ENCODE measurements at regions not wholly inside any gene's neighbourhood (a gene's known extent, or its start where the extent isn't known, plus 50 kb on each side); places are given as distances from the start of the nearest gene placed in this dataset.
A peak's percentile ranks its signal among the peaks of the same experiment; 100 is the strongest.

GRCh38 chr6:14474816-14475215, 357.2 kb downstream of the CD83 start:
- peaks cover 18% of the 10 kb centered on the region; the same call in 1 of the 2 replicates for H3F3A ChIP-seq (ENCODE audit: insufficient read depth)
- in situ Hi-C loops (cut with MboI) = no loop called here
- 91% methylated on average over 2 of the region's 2 CpGs for whole genome bisulfite sequencing, 2 experiments (ENCODE audit: low coverage in 1 of 2, low lambda C conversion rate in 2 of 2, missing lambda C conversion rate in 2 of 2)
- H3K9me2 ChIP-seq (ENCODE audit: insufficient read depth) = no peaks in the 10 kb centered on the region
- no peak overlapping the region for H3K9ac ChIP-seq
- no peaks in the 10 kb centered on the region for H4K20me1 ChIP-seq (ENCODE audit: insufficient read depth)
- H3K27ac ChIP-seq = no peak overlapping the region
- no peaks in the 10 kb centered on the region for H3K9me3 ChIP-seq (ENCODE audit: low read depth)
- no peaks in the 10 kb centered on the region for H3K79me2 ChIP-seq (ENCODE audit: insufficient read depth)
- H3K36me3 ChIP-seq (ENCODE audit: low read depth) = no peaks in the 10 kb centered on the region
- DNase-seq = no peak
- peaks cover 18% of the 10 kb centered on the region for H3K4me1 ChIP-seq (ENCODE audit: insufficient read depth)
- H3K4me2 ChIP-seq (ENCODE audit: unreplicated experiment) = no peak overlapping the region
- H2AFZ ChIP-seq = no peak overlapping the region
- no peaks in the 10 kb centered on the region for H3K27me3 ChIP-seq (replicated peaks; ENCODE audit: insufficient read depth)
- no peak for TF ChIP-seq EZH2phosphoT487 (IDR thresholded peaks at IDR 0.05; ENCODE audit: insufficient read depth, low read depth)
- TF ChIP-seq EZH2 (IDR thresholded peaks at IDR 0.05; ENCODE audit: insufficient read depth, poor library complexity, severe bottlenecking) = no peak
- H3K4me3 ChIP-seq = no peak overlapping the region

DNA sequence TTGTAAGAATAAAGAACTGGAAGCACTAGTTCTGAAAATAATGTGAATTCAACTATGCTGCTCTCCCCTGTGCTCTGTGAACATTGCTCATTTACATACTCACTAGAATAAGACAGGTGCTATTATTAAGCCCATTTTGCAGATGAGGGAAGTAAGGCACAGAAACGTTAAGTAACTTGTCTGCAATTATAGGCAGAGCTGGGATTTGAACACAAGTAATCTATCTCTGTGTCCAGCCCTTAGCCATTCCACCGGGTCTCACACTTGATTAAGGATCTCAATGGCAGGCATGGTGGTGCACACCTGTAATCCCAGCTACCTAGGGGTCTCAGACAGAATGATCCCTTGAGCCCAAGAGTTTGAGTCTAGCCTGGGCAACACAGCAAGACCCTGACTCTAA, 357.7 kb downstream of the CD83 start:
- peaks cover 18% of the 10 kb centered on the region; the same call in 1 of the 2 replicates for H3F3A ChIP-seq (ENCODE audit: insufficient read depth)
- H3K27me3 ChIP-seq (replicated peaks; ENCODE audit: insufficient read depth) = no peaks in the 10 kb centered on the region
- no peaks in the 10 kb centered on the region for H3K36me3 ChIP-seq (ENCODE audit: low read depth)
- in situ Hi-C loops (cut with MboI) = no loop called here
- H3K4me2 ChIP-seq (ENCODE audit: unreplicated experiment) = no peak overlapping the region
- 84 to 90% methylated on average over 2 of the region's 2 CpGs for whole genome bisulfite sequencing, 2 experiments (ENCODE audit: low coverage in 1 of 2, low lambda C conversion rate in 2 of 2, missing lambda C conversion rate in 2 of 2)
- no peak overlapping the region for H3K9ac ChIP-seq
- no peak overlapping the region for H3K4me3 ChIP-seq
- TF ChIP-seq EZH2 (IDR thresholded peaks at IDR 0.05; ENCODE audit: insufficient read depth, poor library complexity, severe bottlenecking) (no peak), EZH2phosphoT487 (IDR thresholded peaks at IDR 0.05; ENCODE audit: insufficient read depth, low read depth) (no peak)
- no peaks in the 10 kb centered on the region for H4K20me1 ChIP-seq (ENCODE audit: insufficient read depth)
- no peaks in the 10 kb centered on the region for H3K79me2 ChIP-seq (ENCODE audit: insufficient read depth)
- peaks cover 18% of the 10 kb centered on the region for H3K4me1 ChIP-seq (ENCODE audit: insufficient read depth)
- H2AFZ ChIP-seq = no peak overlapping the region
- no peaks in the 10 kb centered on the region for H3K9me3 ChIP-seq (ENCODE audit: low read depth)
- H3K9me2 ChIP-seq (ENCODE audit: insufficient read depth) = no peaks in the 10 kb centered on the region
- H3K27ac ChIP-seq = no peak overlapping the region
- no peak for DNase-seq

- peak overlapping the region; percentile 66 for H3K27ac ChIP-seq
- H3K4me2 ChIP-seq (ENCODE audit: unreplicated experiment) = peak overlapping the region; percentile 46
- peak overlapping the region; percentile 41 for H3K4me3 ChIP-seq
- H3K79me2 ChIP-seq (ENCODE audit: insufficient read depth) = no peaks in the 10 kb centered on the region
- H3F3A ChIP-seq (ENCODE audit: insufficient read depth) = peaks cover 18% of the 10 kb centered on the region; the same call in 1 of the 2 replicates
- H3K4me1 ChIP-seq (ENCODE audit: insufficient read depth) = peaks cover 18% of the 10 kb centered on the region
- no peaks in the 10 kb centered on the region for H3K36me3 ChIP-seq (ENCODE audit: low read depth)
- H4K20me1 ChIP-seq (ENCODE audit: insufficient read depth) = no peaks in the 10 kb centered on the region
- in situ Hi-C loops (cut with MboI) = no loop called here
- H3K9me2 ChIP-seq (ENCODE audit: insufficient read depth) = no peaks in the 10 kb centered on the region
- no peaks in the 10 kb centered on the region for H3K9me3 ChIP-seq (ENCODE audit: low read depth)
- DNase-seq = peak; percentile 91
- H3K27me3 ChIP-seq (replicated peaks; ENCODE audit: insufficient read depth) = no peaks in the 10 kb centered on the region
- TF ChIP-seq EZH2phosphoT487 (IDR thresholded peaks at IDR 0.05; ENCODE audit: insufficient read depth, low read depth) = no peak
- TF ChIP-seq EZH2 (IDR thresholded peaks at IDR 0.05; ENCODE audit: insufficient read depth, poor library complexity, severe bottlenecking) = no peak
- WGBS, 2 experiments (ENCODE audit: low coverage in 1 of 2, low lambda C conversion rate in 2 of 2, missing lambda C conversion rate in 2 of 2) = 21 to 22% methylated on average over 11 to 12 of the region's 12 CpGs
- peak overlapping the region; percentile 66 for H2AFZ ChIP-seq
- peak overlapping the region; percentile 54 for H3K9ac ChIP-seq
Measured at GRCh38 chr6:14476793-14477531, 359.4 kb downstream of the CD83 start.

- DNase-seq = no peak
- Histone ChIP-seq H3K4me3 (no peak overlapping the region), H3K79me2 (ENCODE audit: insufficient read depth) (no peaks in the 10 kb centered on the region), H3K36me3 (ENCODE audit: low read depth) (no peaks in the 10 kb centered on the region), H2AFZ (peak overlapping the region; percentile 66; the same call in 1 of the 2 replicates), H3K9me2 (ENCODE audit: insufficient read depth) (no peaks in the 10 kb centered on the region), H3K9ac (peak overlapping the region; percentile 54; the same call in 1 of the 2 replicates), H3K4me2 (ENCODE audit: unreplicated experiment) (peak overlapping the region; percentile 46), H3F3A (ENCODE audit: insufficient read depth) (peaks cover 18% of the 10 kb centered on the region; the same call in 1 of the 2 replicates), H3K27me3 (replicated peaks; ENCODE audit: insufficient read depth) (no peaks in the 10 kb centered on the region), H3K9me3 (ENCODE audit: low read depth) (no peaks in the 10 kb centered on the region), H3K27ac (peak overlapping the region; percentile 66), H4K20me1 (ENCODE audit: insufficient read depth) (no peaks in the 10 kb centered on the region), H3K4me1 (ENCODE audit: insufficient read depth) (peaks cover 18% of the 10 kb centered on the region)
- in situ Hi-C loops (cut with MboI) = no loop called here
- WGBS, 2 experiments (ENCODE audit: low coverage in 1 of 2, low lambda C conversion rate in 2 of 2, missing lambda C conversion rate in 2 of 2) = 66 to 67% methylated on average over 7 of the region's 7 CpGs
- TF ChIP-seq EZH2phosphoT487 (IDR thresholded peaks at IDR 0.05; ENCODE audit: insufficient read depth, low read depth) = no peak
Measured at GRCh38 chr6:14477559-14477958, 360.0 kb downstream of the CD83 start.

Data from GM23248 (cell line).